ENCODE measurements at regions not wholly inside any gene's neighbourhood (a gene's known extent, or its start where the extent isn't known, plus 50 kb on each side); places are given as distances from the start of the nearest gene placed in this dataset.
"Not testable (repeated sequence)": the region's sequence is repeated elsewhere in the genome, so short reads cannot be mapped to it uniquely, and the experiment has no call there.

GRCh38 chr9:19630760-19631159, 158.1 kb downstream of the SLC24A2 start:
- H3K27ac ChIP-seq (ENCODE audit: low read depth, low read length, poor library complexity, severe bottlenecking): no peak overlapping the region
- no peaks in the 10 kb centered on the region for H3K79me2 ChIP-seq (ENCODE audit: insufficient read depth, low read depth, low read length)
- no peak overlapping the region for H3K4me3 ChIP-seq (ENCODE audit: low read depth, low read length, poor library complexity, severe bottlenecking)
- intact Hi-C loops (cut with micrococcal nuclease; ENCODE audit: unreplicated experiment): no loop called here
- TF ChIP-seq CTCF (conservative IDR thresholded peaks at IDR 0.05; ENCODE audit: low read length): no peak
- TF ChIP-seq EZH2phosphoT487 (IDR thresholded peaks at IDR 0.05; ENCODE audit: borderline replicate concordance, low read depth, low read length): no peak
- ChIA-PET CTCF (ENCODE audit: unreplicated experiment) (no interaction called here), POLR2A (interaction anchor here (0.6 kb wide), 1 partner anchor 112 kb away, joined by 3 read pairs; no protein-coding TSS in a partner anchor)
- no peaks in the 10 kb centered on the region for H3K9me2 ChIP-seq (ENCODE audit: insufficient read depth, low read length)
- no TSS peak for BruUV-seq (replicated peaks)
- H3K9me3 ChIP-seq (ENCODE audit: low read length): no peaks in the 10 kb centered on the region
- no peak for DNase-seq (ENCODE audit: low spot score)
- no peak overlapping the region for H3K4me2 ChIP-seq (ENCODE audit: low read length)
- H4K20me1 ChIP-seq (ENCODE audit: insufficient read depth, low read length): no peaks in the 10 kb centered on the region
- no peak overlapping the region for H2AFZ ChIP-seq (ENCODE audit: low read length)
- H3K36me3 ChIP-seq (ENCODE audit: insufficient read depth, low read length): no peaks in the 10 kb centered on the region
- no peaks in the 10 kb centered on the region for H3K4me1 ChIP-seq (ENCODE audit: insufficient read depth, low read length, poor library complexity, severe bottlenecking)

- DNase-seq (ENCODE audit: low spot score): no peak
- no peaks in the 10 kb centered on the region for H3K36me3 ChIP-seq (ENCODE audit: insufficient read depth, low read length)
- H3K9me2 ChIP-seq (ENCODE audit: insufficient read depth, low read length): no peaks in the 10 kb centered on the region
- BruUV-seq (replicated peaks): no TSS peak
- no peak overlapping the region for H3K4me3 ChIP-seq (ENCODE audit: low read depth, low read length, poor library complexity, severe bottlenecking)
- no peak overlapping the region for H3K4me2 ChIP-seq (ENCODE audit: low read length)
- no peaks in the 10 kb centered on the region for H3K9me3 ChIP-seq (ENCODE audit: low read length)
- intact Hi-C loops (cut with micrococcal nuclease; ENCODE audit: unreplicated experiment): no loop called here
- POLR2A ChIA-PET: interaction anchor here (0.6 to 1.3 kb wide), 3 partner anchors 29 to 297 kb away, joined by 3 to 11 read pairs (median 8); no protein-coding TSS in a partner anchor
- H3K27ac ChIP-seq (ENCODE audit: low read depth, low read length, poor library complexity, severe bottlenecking): no peak overlapping the region
- H4K20me1 ChIP-seq (ENCODE audit: insufficient read depth, low read length): no peaks in the 10 kb centered on the region
- no peaks in the 10 kb centered on the region for H3K79me2 ChIP-seq (ENCODE audit: insufficient read depth, low read depth, low read length)
- TF ChIP-seq CTCF (conservative IDR thresholded peaks at IDR 0.05; ENCODE audit: low read length): no peak
- TF ChIP-seq EZH2phosphoT487 (IDR thresholded peaks at IDR 0.05; ENCODE audit: borderline replicate concordance, low read depth, low read length): no peak
- CTCF ChIA-PET (ENCODE audit: unreplicated experiment): no interaction called here
- no peak overlapping the region for H2AFZ ChIP-seq (ENCODE audit: low read length)
- no peaks in the 10 kb centered on the region for H3K4me1 ChIP-seq (ENCODE audit: insufficient read depth, low read length, poor library complexity, severe bottlenecking)
Measured at GRCh38 chr9:19629488-19629887, 159.3 kb downstream of the SLC24A2 start.

- H3K9me3 ChIP-seq (ENCODE audit: low read length); H2AFZ ChIP-seq (ENCODE audit: low read length); intact Hi-C loops (cut with micrococcal nuclease; ENCODE audit: unreplicated experiment); BruUV-seq (replicated peaks); H3K79me2 ChIP-seq (ENCODE audit: insufficient read depth, low read depth, low read length); H3K27ac ChIP-seq (ENCODE audit: low read depth, low read length, poor library complexity, severe bottlenecking); H3K36me3 ChIP-seq (ENCODE audit: insufficient read depth, low read length); H3K9me2 ChIP-seq (ENCODE audit: insufficient read depth, low read length); DNase-seq (ENCODE audit: low spot score); H3K4me1 ChIP-seq (ENCODE audit: insufficient read depth, low read length, poor library complexity, severe bottlenecking); POLR2A ChIA-PET; H3K4me2 ChIP-seq (ENCODE audit: low read length); H3K4me3 ChIP-seq (ENCODE audit: low read depth, low read length, poor library complexity, severe bottlenecking); H4K20me1 ChIP-seq (ENCODE audit: insufficient read depth, low read length); CTCF ChIA-PET (ENCODE audit: unreplicated experiment): not testable (repeated sequence)
Measured at GRCh38 chr9:19625426-19625825, 163.4 kb downstream of the SLC24A2 start.

Data from OCI-LY7 (cell line).